ENCODE measurements at regions not wholly inside any gene's neighbourhood (a gene's known extent, or its start where the extent isn't known, plus 50 kb on each side); places are given as distances from the start of the nearest gene placed in this dataset.

- no peak for TF ChIP-seq CTCF (IDR thresholded peaks at IDR 0.05; ENCODE audit: extremely low read depth, missing control alignments)
- DNase-seq (ENCODE audit: low spot score): no peak
Observed at GRCh38 chr2:23077596-23077995, 307.4 kb upstream of the KLHL29 start.

GRCh38 chr2:23078784-23079434 is 306.1 kb upstream of the KLHL29 start:
- TF ChIP-seq CTCF (IDR thresholded peaks at IDR 0.05; ENCODE audit: extremely low read depth, missing control alignments): no peak

GRCh38 chr2:23083966-23084365 is 301.0 kb upstream of the KLHL29 start:
- DNase-seq (ENCODE audit: low spot score): no peak
- no peak for TF ChIP-seq CTCF (IDR thresholded peaks at IDR 0.05; ENCODE audit: extremely low read depth, missing control alignments)

More at GRCh38 chr2:23078784-23079434, 306.1 kb upstream of the KLHL29 start:
- no peak for DNase-seq (ENCODE audit: low spot score)

GRCh38 chr2:23091019-23091418 is 294.0 kb upstream of the KLHL29 start:
- no peak for DNase-seq (ENCODE audit: low spot score)
- TF ChIP-seq CTCF (IDR thresholded peaks at IDR 0.05; ENCODE audit: extremely low read depth, missing control alignments): no peak

- DNase-seq (ENCODE audit: low spot score): no peak
- TF ChIP-seq CTCF (IDR thresholded peaks at IDR 0.05; ENCODE audit: extremely low read depth, missing control alignments): no peak
Observed at GRCh38 chr2:23091900-23092299, 293.1 kb upstream of the KLHL29 start.

- no peak for TF ChIP-seq CTCF (IDR thresholded peaks at IDR 0.05; ENCODE audit: extremely low read depth, missing control alignments)
- peak; percentile 7 for DNase-seq (ENCODE audit: low spot score)
Observed at GRCh38 chr2:23092831-23093230, 292.1 kb upstream of the KLHL29 start.

- no peak for TF ChIP-seq CTCF (IDR thresholded peaks at IDR 0.05; ENCODE audit: extremely low read depth, missing control alignments)
- no peak for DNase-seq (ENCODE audit: low spot score)
Observed at GRCh38 chr2:23093513-23093912, 291.5 kb upstream of the KLHL29 start.

All from GM20000 (cell line).